GM12891 (cell line): ENCODE measurements at regions not wholly inside any gene's neighbourhood (a gene's known extent, or its start where the extent isn't known, plus 50 kb on each side); places are given as distances from the start of the nearest gene placed in this dataset.

Source experiments
- DNase-seq: peaks from one replicate; pipeline ENCODE4 v3.0.0; 2011; ENCODE audit warnings: low spot score; ENCODE audit not compliant: insufficient read length
- FAIRE-seq: peaks from 2 replicates; lab custom pipeline; 2011; peaks lifted over from hg19 to GRCh38; lab: Jason Lieb, UNC
- PAX5 ChIP-seq: IDR thresholded peaks from 2 replicates; pipeline ENCODE4 v1.6.1; 2011; ENCODE audit warnings: low read length, moderate library complexity, mild to moderate bottlenecking; ENCODE audit not compliant: insufficient read depth, severe bottlenecking
- POLR2A ChIP-seq: IDR thresholded peaks from 2 replicates; pipeline ENCODE4 v1.6.1; 2011; ENCODE audit warnings: low read depth, low read length, control low read depth
- POLR2AphosphoS5 ChIP-seq: IDR thresholded peaks from 2 replicates; pipeline ENCODE4 v1.6.1; 2011; ENCODE audit warnings: low read depth, low read length, control low read depth
- POU2F2 ChIP-seq: IDR thresholded peaks from 2 replicates; pipeline ENCODE4 v1.6.1; 2011; ENCODE audit warnings: low read depth, mild to moderate bottlenecking, control low read depth, low read length, moderate library complexity
- SPI1 ChIP-seq: IDR thresholded peaks from 2 replicates; pipeline ENCODE4 v1.6.1; 2011; ENCODE audit warnings: low read depth, low read length, control low read depth
- TAF1 ChIP-seq: IDR thresholded peaks from 2 replicates; pipeline ENCODE4 v1.6.1; 2011; ENCODE audit warnings: low read depth, low read length, control low read depth

DNA sequence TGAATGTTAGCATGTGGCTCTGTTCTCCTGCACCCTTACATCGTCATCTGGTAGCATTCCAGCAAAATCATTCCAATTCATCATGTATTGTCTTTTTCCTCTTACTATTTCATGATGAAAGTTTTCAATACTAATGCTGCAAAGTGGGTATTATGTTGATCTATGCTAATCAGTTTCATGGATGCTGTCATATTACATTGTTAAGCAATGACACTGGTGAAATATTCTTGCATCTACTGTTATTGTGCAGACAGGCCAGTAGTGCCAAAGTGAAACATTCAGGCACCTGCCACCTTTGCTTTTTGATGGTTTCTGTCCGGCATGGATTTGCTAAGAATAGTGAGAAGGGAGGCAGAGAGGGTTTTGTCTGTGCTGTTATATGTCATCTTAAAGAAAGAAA lies 76.1 kb upstream of the SMIM21 start:
- FAIRE-seq (no peak), DNase-seq (no peak)
- TF ChIP-seq POLR2AphosphoS5 = no peak
- no peak for TF ChIP-seq SPI1
- no peak for TF ChIP-seq TAF1
- no peak for TF ChIP-seq PAX5
- TF ChIP-seq POU2F2 = no peak
- no peak for TF ChIP-seq POLR2A

DNA sequence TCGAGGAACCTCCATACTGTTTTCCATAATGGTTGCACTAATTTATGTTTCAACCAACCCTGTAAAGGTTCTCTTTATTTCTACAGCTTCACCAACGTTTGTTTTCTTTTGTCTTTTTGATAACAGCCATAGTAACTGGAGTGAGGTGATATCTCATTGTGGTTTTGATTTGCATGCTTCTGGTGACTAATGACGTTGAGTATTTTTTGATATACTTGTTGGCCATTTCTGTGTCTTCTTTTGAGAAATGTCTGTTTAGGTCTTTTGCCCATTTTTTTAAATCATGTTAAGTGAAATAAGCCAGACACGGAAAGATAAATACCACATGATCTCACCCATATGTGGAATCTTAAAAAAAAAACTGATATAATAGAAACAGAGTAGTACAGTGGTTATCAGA lies 74.8 kb upstream of the SMIM21 start:
- no peak for DNase-seq
- FAIRE-seq = no peak
- no peak for TF ChIP-seq SPI1
- TF ChIP-seq POLR2A = no peak
- no peak for TF ChIP-seq POU2F2
- no peak for TF ChIP-seq PAX5
- no peak for TF ChIP-seq POLR2AphosphoS5
- no peak for TF ChIP-seq TAF1

- FAIRE-seq (no peak), DNase-seq (no peak)
- TF ChIP-seq POLR2AphosphoS5 (no peak), POLR2A (no peak)
These were observed 73.0 kb upstream of the SMIM21 start for GRCh38 chr18:75500545-75500944.

- TF ChIP-seq TAF1 = no peak
- no peak for TF ChIP-seq POU2F2
- DNase-seq = no peak
- no peak for FAIRE-seq
These were observed 70.2 kb upstream of the SMIM21 start for GRCh38 chr18:75497576-75498235.

- DNase-seq (no peak), FAIRE-seq (no peak)
- no peak for TF ChIP-seq POLR2AphosphoS5
- no peak for TF ChIP-seq TAF1
- no peak for TF ChIP-seq POLR2A
- TF ChIP-seq SPI1 = no peak
- TF ChIP-seq PAX5 = no peak
- TF ChIP-seq POU2F2 = no peak
These were observed 68.6 kb upstream of the SMIM21 start for GRCh38 chr18:75496151-75496550.

GRCh38 chr18:75492852-75493251 lies 65.3 kb upstream of the SMIM21 start:
- DNase-seq (no peak), FAIRE-seq (no peak)

GRCh38 chr18:75491361-75491760 lies 63.9 kb upstream of the SMIM21 start:
- FAIRE-seq = no peak
- TF ChIP-seq SPI1 (no peak), POU2F2 (no peak), PAX5 (no peak), POLR2AphosphoS5 (no peak), POLR2A (no peak), TAF1 (no peak)
- no peak for DNase-seq

More at GRCh38 chr18:75492852-75493251, 65.3 kb upstream of the SMIM21 start:
- TF ChIP-seq SPI1 (no peak), POU2F2 (no peak), POLR2A (no peak), TAF1 (no peak), PAX5 (no peak), POLR2AphosphoS5 (no peak)

- TF ChIP-seq TAF1 (no peak), POLR2A (no peak), PAX5 (no peak), SPI1 (no peak), POU2F2 (no peak), POLR2AphosphoS5 (no peak)
- no peak for DNase-seq
- no peak for FAIRE-seq
These were observed 62.1 kb upstream of the SMIM21 start for GRCh38 chr18:75489493-75490190.

DNA sequence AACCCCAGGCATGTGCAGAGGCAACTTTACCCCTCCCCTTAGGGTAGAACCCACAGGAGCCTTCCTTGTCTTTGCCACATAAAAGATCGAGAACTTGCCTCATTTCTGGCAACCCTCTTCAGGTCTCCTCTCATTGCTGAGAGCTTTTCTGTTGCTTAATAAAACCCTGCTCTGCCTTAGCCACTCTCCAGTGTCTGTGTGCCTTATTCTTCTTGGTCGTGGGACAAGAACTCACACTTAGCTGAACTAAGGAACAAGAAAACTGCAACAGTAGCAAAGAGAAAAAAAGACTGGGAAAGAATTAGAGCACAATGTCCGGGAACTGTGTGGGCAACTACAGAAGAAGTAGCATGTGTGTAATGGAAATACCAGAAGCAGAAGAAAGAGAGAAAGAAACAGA lies 56.2 kb upstream of the SMIM21 start:
- DNase-seq (no peak), FAIRE-seq (no peak)
- no peak for TF ChIP-seq SPI1
- no peak for TF ChIP-seq TAF1
- TF ChIP-seq POLR2A = no peak
- no peak for TF ChIP-seq PAX5
- no peak for TF ChIP-seq POLR2AphosphoS5
- no peak for TF ChIP-seq POU2F2

GRCh38 chr18:75482880-75483279 lies 55.4 kb upstream of the SMIM21 start:
- DNase-seq = no peak
- no peak for TF ChIP-seq SPI1
- no peak for TF ChIP-seq POLR2AphosphoS5
- no peak for TF ChIP-seq TAF1
- no peak for TF ChIP-seq POLR2A
- TF ChIP-seq POU2F2 = no peak
- TF ChIP-seq PAX5 = no peak
- FAIRE-seq = no peak
